ENCODE measurements at regions not wholly inside any gene's neighbourhood (a gene's known extent, or its start where the extent isn't known, plus 50 kb on each side); places are given as distances from the start of the nearest gene placed in this dataset.

- TF ChIP-seq, protein P1, sequence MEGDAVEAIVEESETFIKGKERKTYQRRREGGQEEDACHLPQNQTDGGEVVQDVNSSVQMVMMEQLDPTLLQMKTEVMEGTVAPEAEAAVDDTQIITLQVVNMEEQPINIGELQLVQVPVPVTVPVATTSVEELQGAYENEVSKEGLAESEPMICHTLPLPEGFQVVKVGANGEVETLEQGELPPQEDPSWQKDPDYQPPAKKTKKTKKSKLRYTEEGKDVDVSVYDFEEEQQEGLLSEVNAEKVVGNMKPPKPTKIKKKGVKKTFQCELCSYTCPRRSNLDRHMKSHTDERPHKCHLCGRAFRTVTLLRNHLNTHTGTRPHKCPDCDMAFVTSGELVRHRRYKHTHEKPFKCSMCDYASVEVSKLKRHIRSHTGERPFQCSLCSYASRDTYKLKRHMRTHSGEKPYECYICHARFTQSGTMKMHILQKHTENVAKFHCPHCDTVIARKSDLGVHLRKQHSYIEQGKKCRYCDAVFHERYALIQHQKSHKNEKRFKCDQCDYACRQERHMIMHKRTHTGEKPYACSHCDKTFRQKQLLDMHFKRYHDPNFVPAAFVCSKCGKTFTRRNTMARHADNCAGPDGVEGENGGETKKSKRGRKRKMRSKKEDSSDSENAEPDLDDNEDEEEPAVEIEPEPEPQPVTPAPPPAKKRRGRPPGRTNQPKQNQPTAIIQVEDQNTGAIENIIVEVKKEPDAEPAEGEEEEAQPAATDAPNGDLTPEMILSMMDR (IDR thresholded peaks at IDR 0.05; ENCODE audit: insufficient read depth, low read depth, low read length), result no peak
- H3K4me3 ChIP-seq (ENCODE audit: low read depth, low read length), result no peak overlapping the region
- no peak for DNase-seq (ENCODE audit: low read depth)
Observed at GRCh38 chr2:41568648-41569047, 479.2 kb upstream of the PKDCC start.

DNA sequence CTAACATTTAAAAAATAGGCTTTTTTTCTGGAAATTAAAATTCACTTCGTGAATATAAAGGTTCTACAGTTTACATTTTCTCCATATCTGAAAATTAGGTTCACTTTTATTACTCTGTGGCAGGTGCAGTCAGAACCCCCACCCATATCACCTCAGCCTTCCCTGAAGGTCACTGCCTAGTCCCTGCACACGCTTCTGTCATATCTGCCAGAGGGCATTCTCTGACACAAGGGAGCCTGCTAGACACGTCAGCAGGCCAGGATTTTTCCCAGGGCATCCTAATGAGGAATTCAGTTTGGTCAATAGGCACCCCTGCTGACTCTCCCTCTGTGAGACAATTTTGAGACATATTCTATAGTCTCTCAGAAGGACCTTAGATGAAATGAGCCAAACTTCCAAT is 475.7 kb upstream of the PKDCC start:
- TF ChIP-seq, protein P1 (IDR thresholded peaks at IDR 0.05; ENCODE audit: insufficient read depth, low read depth, low read length), result no peak
- DNase-seq (ENCODE audit: low read depth), result no peak
- no peak overlapping the region for H3K4me3 ChIP-seq (ENCODE audit: low read depth, low read length)

- no peak overlapping the region for H3K4me3 ChIP-seq (ENCODE audit: low read depth, low read length)
- TF ChIP-seq, protein P1 (IDR thresholded peaks at IDR 0.05; ENCODE audit: insufficient read depth, low read depth, low read length), result no peak
- no peak for DNase-seq (ENCODE audit: low read depth)
Observed at GRCh38 chr2:41576423-41576822, 471.4 kb upstream of the PKDCC start.

DNA sequence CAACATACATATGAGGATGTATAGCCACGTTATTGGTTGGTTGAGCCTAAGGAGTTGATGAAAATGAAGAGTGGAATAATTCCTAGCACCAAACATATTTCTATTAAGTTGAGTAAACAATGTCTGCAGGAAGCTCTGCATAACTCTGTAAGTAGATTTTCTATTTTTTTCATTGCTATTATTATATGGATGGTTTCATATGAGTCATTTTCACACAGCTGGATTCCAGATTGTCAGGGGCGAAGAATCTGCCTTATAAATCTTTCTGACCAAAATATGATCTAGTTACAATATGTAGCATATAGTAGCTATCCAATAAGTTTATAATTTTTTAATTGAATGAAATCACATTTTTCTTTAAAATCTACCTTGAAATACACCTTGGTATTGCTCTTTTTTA is 468.0 kb upstream of the PKDCC start:
- no peak for DNase-seq (ENCODE audit: low read depth)
- TF ChIP-seq, protein P1 (IDR thresholded peaks at IDR 0.05; ENCODE audit: insufficient read depth, low read depth, low read length), result no peak
- no peak overlapping the region for H3K4me3 ChIP-seq (ENCODE audit: low read depth, low read length)

DNA sequence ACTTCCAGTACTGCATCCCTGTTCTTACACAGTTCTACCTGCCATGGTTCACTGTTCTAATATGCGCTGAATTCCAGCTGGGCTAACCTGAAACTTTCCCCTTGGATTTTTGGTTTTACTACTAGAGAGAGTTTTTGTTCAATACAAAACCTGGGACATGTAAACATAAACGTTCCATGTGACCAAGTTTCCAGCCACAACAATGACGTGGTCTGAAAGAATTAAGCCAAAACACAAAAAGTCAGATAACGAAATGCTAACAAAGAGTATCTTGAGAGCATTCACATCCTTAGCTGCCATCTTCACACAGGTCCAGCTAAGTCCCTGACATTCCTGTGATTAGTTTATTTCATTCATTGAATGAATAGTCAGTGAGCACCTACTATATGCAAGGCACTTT is 467.0 kb upstream of the PKDCC start:
- no peak overlapping the region for H3K4me3 ChIP-seq (ENCODE audit: low read depth, low read length)
- TF ChIP-seq, protein P1 (IDR thresholded peaks at IDR 0.05; ENCODE audit: insufficient read depth, low read depth, low read length), result no peak
- no peak for DNase-seq (ENCODE audit: low read depth)

GRCh38 chr2:41595240-41595639 is 452.6 kb upstream of the PKDCC start:
- TF ChIP-seq, protein P1 (IDR thresholded peaks at IDR 0.05; ENCODE audit: insufficient read depth, low read depth, low read length), result no peak
- no peak for DNase-seq (ENCODE audit: low read depth)
- no peak overlapping the region for H3K4me3 ChIP-seq (ENCODE audit: low read depth, low read length)

- H3K4me3 ChIP-seq (ENCODE audit: low read depth, low read length), result no peak overlapping the region
- DNase-seq (ENCODE audit: low read depth), result no peak
- TF ChIP-seq, protein P1 (IDR thresholded peaks at IDR 0.05; ENCODE audit: insufficient read depth, low read depth, low read length), result no peak
Observed at GRCh38 chr2:41597680-41598079, 450.1 kb upstream of the PKDCC start.

Data from fibroblast of villous mesenchyme (primary cell).